CD14-positive monocyte (primary cell): ENCODE measurements at regions not wholly inside any gene's neighbourhood (a gene's known extent, or its start where the extent isn't known, plus 50 kb on each side); places are given as distances from the start of the nearest gene placed in this dataset.

Source experiments
- DNase-seq, 3 donors: peaks; one replicate each; pipeline ENCODE4 v3.0.0-alpha.2; 2011 to 2022
- H2AFZ ChIP-seq: 2 replicates; pipeline ENCODE4 v1.6.0; 2012; ENCODE audit warnings: mild to moderate bottlenecking, low read depth, low read length, inconsistent platforms; ENCODE audit not compliant: insufficient read depth, poor library complexity, severe bottlenecking
- H3K27ac ChIP-seq, 2 donors: 1 replicate in 1 of 2; 2 replicates in 1 of 2; pipeline ENCODE4 v1.5.1; 2012 to 2013; ENCODE audit warnings: low read length in 2 of 2, control low read depth in 1 of 2, inconsistent platforms in 1 of 2, low read depth in 1 of 2, mild to moderate bottlenecking in 1 of 2
- H3K27me3 ChIP-seq, 2 donors: one replicate each; pipeline versions ENCODE4 v1.6.0 to v1.6.1; 2011 to 2013; ENCODE audit warnings: low read length in 2 of 2; ENCODE audit not compliant: control insufficient read depth in 2 of 2, insufficient read depth in 2 of 2
- H3K36me3 ChIP-seq, 2 donors: replicated peaks in 1 of 2; 1 replicate in 1 of 2; 2 replicates in 1 of 2; pipeline versions ENCODE4 v1.5.1 to v1.6.1; 2012 to 2013; ENCODE audit warnings: low read length in 2 of 2, control low read depth in 1 of 2, inconsistent platforms in 1 of 2, mild to moderate bottlenecking in 1 of 2; ENCODE audit not compliant: insufficient read depth in 2 of 2, control insufficient read depth in 1 of 2
- H3K4me1 ChIP-seq, 2 donors: 1 replicate in 1 of 2; 2 replicates in 1 of 2; pipeline versions ENCODE4 v1.5.1 to v1.6.1; 2012 to 2013; ENCODE audit warnings: low read length in 2 of 2, control low read depth in 1 of 2, inconsistent platforms in 1 of 2, mild to moderate bottlenecking in 1 of 2, moderate library complexity in 1 of 2; ENCODE audit not compliant: insufficient read depth in 2 of 2, control insufficient read depth in 1 of 2
- H3K4me2 ChIP-seq: replicated peaks from 2 replicates; pipeline ENCODE3; 2012; ENCODE audit warnings: low read length, moderate library complexity, mild to moderate bottlenecking; ENCODE audit not compliant: poor library complexity, severe bottlenecking; ENCODE audit errors: extremely low read depth
- H3K4me3 ChIP-seq, 3 experiments: fragments of 200-600 bp in 1 of 3; sonication (generic) in 1 of 3; replicated peaks in 1 of 3; 1 replicate in 2 of 3; 2 replicates in 1 of 3; pipeline ENCODE4 v1.5.1; 2011 to 2013; ENCODE audit warnings: low read length in 3 of 3, mild to moderate bottlenecking in 3 of 3, control low read depth in 2 of 3, low read depth in 2 of 3, inconsistent platforms in 1 of 3, moderate library complexity in 1 of 3
- H3K79me2 ChIP-seq: 2 replicates; pipeline ENCODE4 v1.6.0; 2012; ENCODE audit warnings: mild to moderate bottlenecking, control low read depth, inconsistent platforms, low read length, moderate library complexity; ENCODE audit not compliant: insufficient read depth
- H3K9ac ChIP-seq: 2 replicates; pipeline ENCODE4 v1.6.0; 2017; ENCODE audit warnings: low read length, mild to moderate bottlenecking; ENCODE audit not compliant: insufficient read depth, poor library complexity, severe bottlenecking
- H3K9me3 ChIP-seq, 2 donors: replicated peaks in 1 of 2; 1 replicate in 1 of 2; 2 replicates in 1 of 2; pipeline versions ENCODE4 v1.5.1 to v1.6.1; 2012 to 2013; ENCODE audit warnings: low read length in 2 of 2, control low read depth in 1 of 2; ENCODE audit not compliant: control insufficient read depth in 1 of 2, insufficient read depth in 1 of 2
- H4K20me1 ChIP-seq: 2 replicates; pipeline ENCODE4 v1.6.0; 2012; ENCODE audit warnings: mild to moderate bottlenecking, low read length, control low read depth, moderate library complexity; ENCODE audit not compliant: insufficient read depth
- H3K27ac Mint-ChIP-seq, 7 donors: one replicate each; pipeline ENCODE4 v1.8.0; 2020; ENCODE audit warnings: mild to moderate bottlenecking in 7 of 7, mixed read lengths in 7 of 7, moderate library complexity in 6 of 7, inconsistent platforms in 2 of 7
- H3K27me3 Mint-ChIP-seq, 3 donors: one replicate each; pipeline ENCODE4 v1.8.0; 2021 to 2022; ENCODE audit warnings: low read depth in 3 of 3, mild to moderate bottlenecking in 3 of 3, mixed read lengths in 3 of 3, moderate library complexity in 3 of 3, inconsistent platforms in 1 of 3
- H3K36me3 Mint-ChIP-seq, 2 donors: one replicate each; pipeline ENCODE4 v1.8.0; 2020; ENCODE audit warnings: mixed read lengths in 2 of 2, inconsistent platforms in 1 of 2, mild to moderate bottlenecking in 1 of 2
- H3K4me1 Mint-ChIP-seq: one replicate; pipeline ENCODE4 v1.8.0; 2020; ENCODE audit warnings: mild to moderate bottlenecking, mixed read lengths
- H3K4me3 Mint-ChIP-seq, 2 donors: one replicate each; pipeline ENCODE4 v1.8.0; 2020; ENCODE audit warnings: mild to moderate bottlenecking in 2 of 2, mixed read lengths in 2 of 2, moderate library complexity in 1 of 2
- H3K9me3 Mint-ChIP-seq, 7 donors: one replicate each; pipeline ENCODE4 v1.8.0; 2020 to 2022; ENCODE audit warnings: mixed read lengths in 7 of 7, mild to moderate bottlenecking in 6 of 7, moderate library complexity in 6 of 7, inconsistent platforms in 2 of 7
- WGBS: methylation state at CpG from one replicate; pipeline ENCODE4 v1.1.5; 2013; ENCODE audit warnings: missing lambda C conversion rate; ENCODE audit not compliant: insufficient coverage; 5-methylcytosine and 5-hydroxymethylcytosine counted together
- intact Hi-C, 2 donors: fragments of 100-400 bp; cut with micrococcal nuclease; formaldehyde crosslinking; loops; one replicate each; pipeline versions ENCODE4 v1.15.0 to v1.15.1; 2023
- TF ChIP-seq, protein P1 (sequence below): fragments of 200-600 bp; IDR thresholded peaks from one replicate; pipeline ENCODE4 v1.8.0; 2022; ENCODE audit warnings: antibody characterized with exemption, mild to moderate bottlenecking

DNA sequence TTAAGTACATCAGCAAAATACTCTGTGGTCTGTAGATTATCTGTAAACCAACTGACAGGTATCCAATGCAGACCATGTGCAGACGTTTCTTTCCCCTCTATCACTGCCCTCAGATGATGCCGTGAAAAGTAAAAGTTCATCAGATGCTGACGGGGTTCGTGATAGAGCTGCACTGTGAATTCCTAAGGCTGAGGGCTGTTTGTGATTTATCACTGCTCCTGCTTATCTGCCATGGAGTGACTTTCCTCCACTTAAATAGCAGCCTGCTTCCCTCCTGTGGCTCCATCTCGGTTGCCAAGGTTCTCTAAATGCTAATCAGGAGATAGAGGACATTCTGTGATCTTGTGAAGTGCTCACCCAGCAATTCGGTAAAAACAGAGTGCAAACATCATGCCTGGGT lies 89.3 kb upstream of the SRD5A3 start:
- DNase-seq = no peak
- WGBS = no CpG with 5 or more reads among the region's 6 CpGs
- H3K9ac ChIP-seq = no peak overlapping the region

DNA sequence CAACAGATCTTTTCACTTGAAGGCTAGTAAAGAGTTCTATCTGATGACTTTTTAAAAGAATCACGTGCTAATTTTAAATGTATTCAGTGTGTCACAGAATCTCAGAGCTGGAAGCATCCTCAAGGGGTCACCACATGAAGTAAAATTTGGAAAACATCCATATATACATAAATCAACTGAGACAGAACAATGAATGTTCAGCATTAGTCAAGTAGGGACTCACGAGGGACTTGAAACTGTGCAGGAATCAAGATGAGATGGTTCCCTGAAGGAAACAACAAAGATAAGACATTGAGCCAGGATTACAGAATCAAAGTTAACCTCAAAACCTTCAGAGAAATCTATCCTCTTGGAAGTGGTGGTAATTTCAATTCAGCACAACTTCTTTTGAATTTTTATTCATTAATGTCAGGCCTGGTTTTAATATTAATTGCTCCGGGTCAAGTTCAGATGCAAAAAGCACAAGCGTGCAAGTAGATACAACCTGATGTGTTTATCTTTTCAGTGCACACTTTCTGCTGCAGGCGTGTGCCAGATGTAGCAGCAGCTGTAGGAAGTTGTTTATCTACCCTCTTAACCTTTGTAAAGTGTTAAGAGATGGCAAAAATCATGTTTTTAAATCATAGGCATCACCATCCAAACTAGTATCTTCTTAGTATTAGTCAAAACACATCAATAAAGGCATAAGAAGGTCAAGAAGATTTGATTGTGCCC lies 87.7 kb upstream of the SRD5A3 start:
- Mint-ChIP-seq H3K27me3 (peaks cover 3 to 5% (median 5%) of the 10 kb centered on the region in 3 donors), H3K4me3 (no peak overlapping the region), H3K9me3 (peaks cover 0 to 3% (median 2%) of the 10 kb centered on the region in 7 donors), H3K27ac (no peak overlapping the region), H3K4me1 (no peaks in the 10 kb centered on the region), H3K36me3 (no peaks in the 10 kb centered on the region)
- no peaks in the 10 kb centered on the region for H3K9me3 ChIP-seq
- peaks cover 3% of the 10 kb centered on the region in 2 donors for H3K27me3 ChIP-seq
- no peak overlapping the region for H3K4me3 ChIP-seq
- H4K20me1 ChIP-seq = no peaks in the 10 kb centered on the region
- no peaks in the 10 kb centered on the region for H3K79me2 ChIP-seq
- H2AFZ ChIP-seq = no peak overlapping the region
- 58% methylated on average over 3 of the region's 5 CpGs for WGBS
- H3K4me1 ChIP-seq = no peaks in the 10 kb centered on the region
- TF ChIP-seq, protein P1, sequence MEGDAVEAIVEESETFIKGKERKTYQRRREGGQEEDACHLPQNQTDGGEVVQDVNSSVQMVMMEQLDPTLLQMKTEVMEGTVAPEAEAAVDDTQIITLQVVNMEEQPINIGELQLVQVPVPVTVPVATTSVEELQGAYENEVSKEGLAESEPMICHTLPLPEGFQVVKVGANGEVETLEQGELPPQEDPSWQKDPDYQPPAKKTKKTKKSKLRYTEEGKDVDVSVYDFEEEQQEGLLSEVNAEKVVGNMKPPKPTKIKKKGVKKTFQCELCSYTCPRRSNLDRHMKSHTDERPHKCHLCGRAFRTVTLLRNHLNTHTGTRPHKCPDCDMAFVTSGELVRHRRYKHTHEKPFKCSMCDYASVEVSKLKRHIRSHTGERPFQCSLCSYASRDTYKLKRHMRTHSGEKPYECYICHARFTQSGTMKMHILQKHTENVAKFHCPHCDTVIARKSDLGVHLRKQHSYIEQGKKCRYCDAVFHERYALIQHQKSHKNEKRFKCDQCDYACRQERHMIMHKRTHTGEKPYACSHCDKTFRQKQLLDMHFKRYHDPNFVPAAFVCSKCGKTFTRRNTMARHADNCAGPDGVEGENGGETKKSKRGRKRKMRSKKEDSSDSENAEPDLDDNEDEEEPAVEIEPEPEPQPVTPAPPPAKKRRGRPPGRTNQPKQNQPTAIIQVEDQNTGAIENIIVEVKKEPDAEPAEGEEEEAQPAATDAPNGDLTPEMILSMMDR = no peak
- H3K9ac ChIP-seq = no peak overlapping the region
- no peak for DNase-seq
- no peaks in the 10 kb centered on the region for H3K36me3 ChIP-seq
- H3K4me2 ChIP-seq = no peak overlapping the region
- no peak overlapping the region for H3K27ac ChIP-seq
- intact Hi-C loops = no loop called here

More for the DNA sequence above, 89.3 kb upstream of the SRD5A3 start:
- H3K9me3 ChIP-seq = no peaks in the 10 kb centered on the region
- peaks cover 0 to 3% (median 0%) of the 10 kb centered on the region in 7 donors for H3K9me3 Mint-ChIP-seq
- H3K4me1 ChIP-seq = no peaks in the 10 kb centered on the region
- peaks cover 3% of the 10 kb centered on the region in 2 donors for H3K27me3 ChIP-seq
- H3K79me2 ChIP-seq = no peaks in the 10 kb centered on the region
- H3K27ac ChIP-seq = no peak overlapping the region
- no peak overlapping the region for H3K4me2 ChIP-seq
- H3K4me3 Mint-ChIP-seq = no peak overlapping the region
- no peaks in the 10 kb centered on the region for H4K20me1 ChIP-seq
- H3K36me3 ChIP-seq = no peaks in the 10 kb centered on the region
- TF ChIP-seq, protein P1 = no peak
- no peak overlapping the region for H2AFZ ChIP-seq
- H3K36me3 Mint-ChIP-seq = no peaks in the 10 kb centered on the region
- no peak overlapping the region for H3K27ac Mint-ChIP-seq
- H3K27me3 Mint-ChIP-seq = peaks cover 1 to 5% (median 3%) of the 10 kb centered on the region in 3 donors
- H3K4me1 Mint-ChIP-seq = no peaks in the 10 kb centered on the region
- intact Hi-C loops = no loop called here
- no peak overlapping the region for H3K4me3 ChIP-seq
